HG02610 (cell line): ENCODE measurements at regions not wholly inside any gene's neighbourhood (a gene's known extent, or its start where the extent isn't known, plus 50 kb on each side); places are given as distances from the start of the nearest gene placed in this dataset.
A peak's percentile ranks its signal among the peaks of the same experiment; 100 is the strongest.

Experiments used
- ATAC-seq: cut with Tn5 transposase; IDR thresholded peaks from one replicate; pipeline ENCODE4 v1.9.1; 2021; ENCODE audit warnings: mild to moderate bottlenecking, moderate library complexity; ENCODE audit not compliant: unreplicated experiment

DNA sequence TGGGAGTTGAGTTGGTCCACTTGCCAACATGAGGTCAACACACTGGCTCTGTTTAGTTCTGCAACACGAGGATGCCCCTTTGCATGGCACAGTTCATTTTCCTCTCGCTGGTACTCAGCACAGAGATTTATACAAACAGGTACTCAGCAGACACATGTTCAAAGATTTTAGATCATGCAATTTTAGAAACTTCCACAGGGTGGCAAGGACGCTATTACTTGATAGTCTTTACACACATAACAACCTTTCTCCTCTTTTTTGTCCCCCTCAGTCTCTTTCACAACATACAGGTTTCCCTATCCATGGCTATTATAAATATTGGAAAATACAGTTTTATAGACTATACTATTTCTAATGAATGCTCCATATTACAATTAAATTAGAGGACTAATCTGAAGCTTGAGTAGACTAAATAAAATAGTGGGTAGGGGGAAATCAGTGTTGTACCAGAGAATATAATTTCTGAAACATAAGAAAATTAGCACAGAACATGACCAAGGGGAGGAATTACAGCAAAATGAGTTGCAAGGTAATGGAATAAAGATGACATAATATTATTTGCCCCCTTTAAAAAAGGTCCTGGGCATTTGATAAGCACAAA lies 331.8 kb upstream of the BTBD3 start:
- ATAC-seq = no peak

DNA sequence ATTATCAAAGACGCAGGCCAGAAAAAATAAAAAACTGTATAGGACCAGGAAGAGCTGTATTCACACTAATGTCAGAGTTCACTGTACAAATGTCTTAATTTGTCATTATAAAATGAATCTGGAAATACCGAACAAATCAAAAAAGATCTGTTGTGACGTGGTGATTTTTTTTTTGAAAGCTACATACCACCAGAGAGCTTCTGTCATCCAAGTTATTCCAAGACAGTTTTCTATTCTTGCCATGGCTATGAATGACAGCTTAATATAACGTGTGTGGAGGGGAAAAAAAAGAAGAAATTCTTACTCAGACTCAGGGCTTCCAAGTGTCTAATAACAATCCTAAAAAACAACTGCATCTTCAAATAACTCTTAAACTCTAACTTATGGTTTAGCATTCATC lies 328.8 kb upstream of the BTBD3 start:
- ATAC-seq = no peak

DNA sequence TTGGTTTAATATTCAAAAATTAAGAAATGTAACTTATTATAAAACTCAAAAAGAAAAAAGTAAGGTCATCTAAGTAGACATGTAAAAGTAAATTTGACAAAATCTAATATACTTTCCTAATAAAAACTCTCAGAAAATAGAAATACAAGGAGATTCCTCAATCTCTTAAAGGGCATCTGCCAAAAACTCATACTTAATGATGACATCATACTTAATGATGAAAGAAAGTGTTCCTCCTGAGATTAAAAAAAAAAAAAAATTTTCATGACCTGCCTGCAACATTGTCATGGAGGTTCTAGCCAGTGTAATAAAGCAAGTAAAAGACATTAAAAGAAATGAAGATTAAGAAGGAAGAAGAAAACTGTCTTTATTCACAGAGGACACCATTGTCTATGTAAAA lies 325.7 kb upstream of the BTBD3 start:
- ATAC-seq = no peak

DNA sequence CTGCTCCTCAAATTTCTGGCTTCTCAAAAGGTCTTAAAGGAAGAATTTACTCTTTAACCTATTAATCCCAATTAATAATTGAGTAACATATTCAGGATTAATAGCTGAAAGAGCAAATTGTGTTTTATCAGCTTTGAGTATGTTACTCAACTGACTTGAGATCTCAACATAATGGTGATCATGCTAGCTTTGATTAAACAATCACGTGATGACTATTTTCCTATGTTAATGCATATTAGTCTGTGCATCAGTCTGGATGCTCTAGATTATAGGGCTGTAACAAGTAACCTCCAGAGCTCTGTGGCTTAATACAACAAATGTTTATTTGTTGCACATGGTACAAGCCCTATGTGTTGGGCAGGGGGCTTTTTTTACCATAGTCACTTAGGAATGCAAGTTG lies 313.4 kb upstream of the BTBD3 start:
- no peak for ATAC-seq

DNA sequence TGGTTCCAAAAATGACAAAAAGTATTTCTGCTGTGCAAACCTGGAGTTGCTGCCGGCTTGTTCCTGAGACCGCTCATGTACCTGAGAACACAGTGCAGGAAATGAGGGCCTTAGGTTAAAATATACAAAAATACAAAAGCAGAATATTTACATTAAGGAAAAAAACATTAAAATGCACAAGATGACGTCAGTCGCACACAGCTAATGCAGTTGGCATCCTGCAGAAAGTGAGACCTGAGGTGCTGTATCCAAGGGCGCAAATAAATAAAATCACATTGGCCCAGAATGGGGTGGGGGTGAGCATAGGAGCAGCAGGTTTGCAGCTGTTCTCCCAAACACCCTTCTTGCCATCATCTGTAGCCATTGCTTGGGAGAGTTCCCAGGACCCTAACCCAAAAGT lies 310.6 kb upstream of the BTBD3 start:
- no peak for ATAC-seq

DNA sequence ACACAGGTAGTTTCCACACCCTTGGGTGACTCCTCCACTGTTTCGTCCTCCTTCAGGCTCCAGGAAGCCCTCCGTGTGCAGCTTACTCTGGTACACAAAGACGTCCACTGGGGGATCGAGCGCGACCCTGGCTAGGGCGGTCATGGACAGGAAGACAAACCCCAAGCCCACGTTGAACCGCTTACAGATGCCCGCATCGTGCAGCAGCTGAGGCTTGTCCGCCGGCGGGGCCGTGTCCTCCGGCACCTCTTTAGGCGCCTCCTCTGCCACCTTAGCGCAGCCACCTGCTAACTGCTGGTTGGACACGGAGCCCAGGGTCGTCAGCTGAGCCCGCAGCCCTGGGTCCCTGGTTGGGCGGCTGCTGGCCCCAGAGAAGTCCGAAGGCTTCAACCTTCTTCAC lies 309.0 kb upstream of the BTBD3 start:
- ATAC-seq = no peak

DNA sequence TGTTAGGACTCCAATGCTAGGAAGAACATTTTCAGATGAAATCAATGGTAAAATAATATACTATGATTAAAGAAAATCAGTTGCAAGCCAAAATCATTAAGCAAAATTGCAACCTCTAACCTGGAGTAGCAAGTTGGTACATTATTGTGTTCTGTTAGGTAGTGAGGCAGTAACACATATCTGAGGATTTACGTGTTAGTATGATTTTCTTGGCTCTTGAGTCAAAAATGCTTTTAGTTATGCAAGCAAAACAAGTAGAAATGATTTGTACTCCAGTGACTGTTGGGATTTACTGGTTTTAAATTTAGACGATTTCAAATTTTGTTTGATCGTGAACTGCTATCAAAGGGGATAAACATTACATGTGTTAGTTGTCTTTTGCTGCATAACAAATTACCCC lies 293.0 kb upstream of the BTBD3 start:
- no peak for ATAC-seq

DNA sequence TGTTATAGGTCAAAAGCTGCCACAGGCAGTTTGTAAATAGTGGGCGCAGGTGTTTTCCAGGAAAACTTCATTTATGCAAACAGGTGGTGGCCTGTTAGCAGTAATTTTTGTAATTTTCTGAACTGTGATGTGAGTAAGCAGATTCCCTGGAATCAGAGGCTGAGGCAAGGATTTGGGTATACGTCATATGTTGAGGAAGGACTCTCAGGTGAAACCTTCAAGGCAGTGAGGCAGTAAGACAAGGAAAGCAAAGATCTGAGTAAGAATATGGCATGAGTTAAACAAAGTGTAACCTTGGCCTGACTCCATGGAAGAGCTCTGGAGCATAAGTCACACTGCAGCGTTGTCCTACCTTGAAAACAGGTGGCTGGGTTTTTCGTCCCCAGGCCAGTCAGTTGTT lies 291.1 kb upstream of the BTBD3 start:
- no peak for ATAC-seq

DNA sequence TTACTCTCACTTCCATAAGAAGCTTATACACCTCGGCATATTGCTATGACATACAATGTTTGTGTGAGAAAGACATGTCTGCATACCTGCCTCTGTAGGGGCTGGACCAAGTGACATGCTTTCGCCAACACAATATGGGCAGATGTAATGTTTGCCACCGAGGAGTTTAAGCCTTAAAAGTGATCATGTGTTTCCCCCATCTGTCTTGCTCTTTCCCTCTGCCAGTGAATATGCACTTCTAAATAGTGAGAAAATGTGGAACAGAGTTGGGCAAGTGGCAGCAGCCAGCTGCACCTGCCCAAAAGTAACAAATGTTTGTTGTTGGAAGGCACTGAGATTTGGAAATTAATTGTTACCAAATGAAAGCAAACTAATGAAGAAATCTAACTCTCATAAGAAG lies 274.8 kb upstream of the BTBD3 start:
- ATAC-seq = no peak

DNA sequence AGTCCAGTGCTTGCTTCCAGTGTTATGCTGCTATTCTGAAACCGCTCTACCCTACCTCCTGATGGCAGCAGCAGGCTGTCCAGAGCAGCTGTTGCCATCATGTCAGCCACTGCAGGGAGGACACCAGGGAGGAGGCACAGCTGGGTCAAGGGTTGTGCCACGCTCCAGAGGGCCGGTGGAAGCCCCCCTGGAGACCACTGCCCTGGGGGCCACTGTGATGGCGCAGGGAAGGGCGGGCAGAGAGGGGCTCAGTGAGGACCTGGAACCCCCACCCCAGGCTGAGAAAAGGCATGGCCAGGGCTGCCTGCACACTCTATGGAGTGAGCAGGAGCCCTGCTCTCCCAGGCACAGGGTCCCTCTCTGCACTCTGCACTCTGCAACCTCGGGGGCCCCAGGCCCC lies 271.3 kb upstream of the BTBD3 start:
- ATAC-seq = no peak

DNA sequence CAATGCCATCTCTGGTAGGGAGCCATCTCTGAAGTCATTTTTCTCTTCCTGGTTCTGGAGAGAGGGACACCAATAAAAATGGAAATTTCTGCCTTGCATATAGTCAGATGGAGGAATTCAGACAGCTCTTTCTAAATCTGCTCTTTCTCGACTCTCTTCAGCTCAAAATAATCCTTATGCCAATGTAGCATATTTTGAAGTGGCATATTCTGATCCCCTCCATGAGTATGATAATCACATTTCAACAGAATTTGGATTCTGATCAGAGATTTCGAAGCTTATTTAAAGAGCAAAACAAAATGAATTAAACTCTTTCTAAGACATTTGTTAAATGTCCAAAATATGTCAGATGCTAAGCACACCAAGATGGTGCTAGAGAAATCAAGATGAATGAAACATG lies 267.1 kb upstream of the BTBD3 start:
- ATAC-seq = no peak

DNA sequence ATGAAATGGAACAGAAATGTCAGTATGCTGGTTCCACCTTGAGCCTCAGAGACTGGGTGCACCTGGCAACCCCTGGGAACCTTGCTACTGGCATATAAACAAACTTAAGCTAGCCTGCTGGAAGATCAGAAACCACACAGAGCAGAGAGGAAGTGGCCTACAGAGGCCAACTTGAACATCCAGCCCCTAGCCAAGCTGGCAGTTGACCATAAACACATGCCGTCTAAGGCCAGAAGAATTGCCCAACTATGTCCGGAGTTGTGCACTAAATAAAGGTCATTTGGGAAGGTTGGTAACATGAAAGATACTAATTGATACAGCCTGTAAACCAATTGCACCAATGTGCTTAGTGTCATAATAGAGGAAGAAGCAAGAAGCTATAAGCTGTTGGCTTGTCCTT lies 266.6 kb upstream of the BTBD3 start:
- ATAC-seq = no peak

DNA sequence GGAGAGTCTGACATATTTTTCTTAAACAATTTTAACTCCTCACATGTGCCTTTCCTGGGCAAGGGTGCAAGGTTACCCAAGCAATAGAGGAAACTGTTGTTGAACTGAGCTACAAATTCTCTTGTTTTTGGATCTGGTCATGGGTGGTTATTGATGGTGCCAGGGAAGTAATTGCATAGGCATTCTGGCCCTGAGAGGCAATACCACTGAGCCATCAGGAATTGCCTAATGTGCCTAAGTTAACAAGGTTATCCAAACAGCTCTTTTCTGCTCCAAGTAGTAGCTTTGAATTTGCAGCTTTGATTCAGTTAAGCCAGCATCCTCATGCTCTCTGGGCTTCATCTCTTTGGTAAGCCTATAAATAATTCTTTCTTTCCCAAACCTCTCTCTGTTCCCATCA lies 266.0 kb upstream of the BTBD3 start:
- ATAC-seq = no peak

DNA sequence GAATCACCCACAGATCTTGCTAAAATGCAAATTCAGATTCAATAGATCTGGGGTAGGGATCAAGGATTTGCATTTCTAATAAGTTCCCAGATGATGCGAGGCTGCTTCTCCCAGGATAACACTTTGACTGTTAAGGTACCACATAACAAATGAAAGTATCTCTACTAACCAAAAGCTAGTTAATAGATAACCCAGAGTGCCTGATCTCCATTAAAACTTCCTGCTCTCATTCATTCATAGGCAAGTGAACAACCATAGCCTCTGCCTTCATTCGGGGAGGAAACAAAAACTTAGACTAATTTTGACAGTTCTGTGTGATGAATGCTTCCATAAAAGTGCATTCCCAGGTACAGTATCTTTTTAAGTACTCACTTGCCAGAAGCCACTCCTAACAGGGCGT lies 265.6 kb upstream of the BTBD3 start:
- no peak for ATAC-seq

DNA sequence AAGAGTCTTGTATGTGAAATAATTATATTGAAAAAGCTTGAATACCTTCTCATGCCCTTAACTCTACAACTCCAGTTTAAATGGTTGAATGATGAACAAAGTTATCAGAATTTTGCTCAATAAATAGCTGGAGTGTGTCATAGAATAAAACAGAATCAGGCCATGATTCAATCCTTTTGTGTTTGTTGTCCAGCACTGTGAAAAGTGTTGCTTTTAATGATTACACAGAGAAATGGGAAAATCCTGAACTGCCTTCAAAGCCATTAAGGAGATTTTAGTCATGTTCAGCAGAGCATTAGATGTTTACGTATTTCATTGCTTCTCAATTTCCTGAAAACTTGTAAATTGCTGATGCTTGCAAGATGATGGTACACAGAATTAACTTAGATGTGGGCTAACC lies 262.9 kb upstream of the BTBD3 start:
- no peak for ATAC-seq

DNA sequence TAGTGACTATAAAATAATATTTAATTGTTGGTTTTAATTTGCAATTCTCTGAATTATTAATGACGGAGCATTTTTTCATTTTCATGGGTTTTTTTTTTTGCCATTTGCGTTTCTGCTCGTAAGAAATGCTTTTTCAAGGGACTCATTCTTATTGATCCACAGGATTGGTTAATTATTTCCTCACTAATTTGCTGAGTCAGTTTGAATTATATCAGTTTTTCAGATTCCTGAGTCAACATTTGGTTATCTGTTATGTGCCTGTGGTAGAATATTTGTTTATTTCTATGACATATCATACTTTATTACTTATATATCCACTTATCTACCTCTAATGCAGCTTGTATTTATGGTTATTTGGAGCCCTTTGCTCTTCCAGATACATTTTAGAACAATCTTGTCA lies 257.0 kb upstream of the BTBD3 start:
- ATAC-seq = no peak

DNA sequence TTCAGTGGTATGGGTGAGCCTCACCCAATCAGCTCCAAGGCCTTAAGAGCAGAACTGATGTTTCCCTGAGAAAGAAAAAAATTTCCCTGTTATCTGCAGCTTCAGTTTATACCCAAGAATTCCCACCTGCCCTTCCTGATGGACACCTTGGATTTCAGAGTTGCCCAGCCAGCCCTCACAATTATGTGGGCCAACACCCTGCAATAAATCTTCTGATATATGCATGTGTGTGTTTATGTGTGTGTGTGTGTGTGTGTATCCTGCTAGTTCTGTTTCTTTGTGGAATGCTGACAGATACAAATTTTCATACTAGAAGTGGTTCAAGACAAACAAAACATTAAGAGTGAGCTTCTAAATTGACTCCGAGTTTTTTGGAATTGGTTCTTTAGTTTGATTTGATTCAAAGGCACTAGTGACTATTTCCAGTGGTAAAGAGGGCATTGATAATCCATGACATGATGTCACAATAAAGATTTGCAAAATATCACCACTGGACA lies 246.6 kb upstream of the BTBD3 start:
- no peak for ATAC-seq

DNA sequence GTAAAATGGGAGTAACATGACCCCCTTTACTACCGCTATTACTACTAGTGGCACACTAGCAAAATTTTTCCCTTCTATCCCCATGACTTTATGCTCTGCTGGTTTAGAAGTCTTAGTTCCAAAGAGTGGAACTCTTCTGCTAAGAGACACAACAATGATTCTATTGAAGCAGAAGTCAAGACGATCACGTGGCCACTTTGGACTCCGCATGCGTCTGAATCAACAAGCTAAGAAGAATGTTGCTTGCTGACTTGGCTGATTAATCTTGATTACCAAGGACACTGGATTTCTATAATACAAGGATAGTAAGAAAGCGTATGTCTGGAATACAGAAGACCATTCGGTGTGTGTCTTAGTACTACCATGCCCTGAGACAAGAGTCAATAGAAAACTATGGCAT lies 244.7 kb upstream of the BTBD3 start:
- no peak for ATAC-seq

DNA sequence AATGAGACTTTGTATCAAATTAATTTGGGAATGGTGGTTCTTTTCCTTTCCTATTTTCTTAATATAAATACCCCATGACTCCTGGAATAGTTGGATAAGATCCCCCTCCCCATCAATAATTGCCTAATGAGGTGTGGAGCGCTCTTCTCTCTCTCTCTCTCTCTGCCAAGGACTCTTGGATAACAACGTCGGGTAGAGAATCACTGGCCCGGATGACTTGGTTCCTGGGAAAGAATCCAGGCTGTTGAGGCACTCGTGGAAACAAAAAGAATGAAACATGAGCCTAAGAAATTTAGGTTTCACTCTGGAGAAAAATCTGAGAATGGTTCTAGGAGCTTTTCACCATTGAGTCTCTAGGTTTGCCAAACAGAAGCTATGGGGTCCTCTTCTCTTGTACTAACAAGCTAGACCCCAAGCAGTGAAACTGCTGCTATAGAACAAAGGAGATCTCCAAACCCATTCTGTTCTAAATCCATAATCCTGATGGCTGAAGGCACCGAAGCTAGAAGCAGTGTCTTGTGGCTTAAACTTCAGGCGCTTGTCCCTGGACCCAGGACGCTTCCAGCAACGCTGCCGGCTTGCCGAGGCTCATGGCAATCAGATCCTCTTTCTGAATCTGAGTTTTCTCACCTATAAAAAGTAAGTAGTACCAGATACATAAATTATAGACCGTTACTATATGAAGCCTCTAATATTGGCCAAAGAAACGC lies 241.6 kb upstream of the BTBD3 start:
- ATAC-seq = no peak

DNA sequence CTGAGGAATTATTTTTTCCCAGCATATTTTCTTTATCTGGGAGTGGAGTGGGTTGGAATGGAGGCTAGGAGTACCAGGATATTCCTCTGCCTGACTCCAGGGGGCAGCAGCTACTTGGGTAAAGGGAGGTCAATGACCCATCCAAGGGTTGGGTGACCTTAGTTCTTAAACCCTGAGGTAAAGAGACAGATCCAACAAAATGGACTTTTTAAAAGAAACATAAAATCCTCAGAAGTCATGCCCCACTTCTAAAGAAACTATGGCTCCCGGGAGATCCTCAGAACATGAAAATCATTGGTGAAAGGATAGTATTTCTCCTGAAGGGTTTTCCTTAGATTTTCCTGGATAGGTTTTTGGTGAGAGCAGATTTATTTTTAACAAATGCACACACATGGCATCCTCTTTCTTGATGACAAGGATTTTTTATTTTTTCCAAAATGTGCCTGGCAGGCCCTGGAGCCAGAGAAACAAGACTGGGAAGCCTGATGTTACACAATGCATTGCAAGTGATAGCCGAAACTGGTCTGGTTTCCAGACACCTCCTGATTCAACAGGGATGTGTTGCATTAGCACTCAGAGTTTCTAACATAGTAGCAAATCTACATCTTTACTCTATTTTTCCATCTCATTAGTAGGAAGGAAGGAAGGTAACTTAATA lies 240.9 kb upstream of the BTBD3 start:
- peak; percentile 64 for ATAC-seq

DNA sequence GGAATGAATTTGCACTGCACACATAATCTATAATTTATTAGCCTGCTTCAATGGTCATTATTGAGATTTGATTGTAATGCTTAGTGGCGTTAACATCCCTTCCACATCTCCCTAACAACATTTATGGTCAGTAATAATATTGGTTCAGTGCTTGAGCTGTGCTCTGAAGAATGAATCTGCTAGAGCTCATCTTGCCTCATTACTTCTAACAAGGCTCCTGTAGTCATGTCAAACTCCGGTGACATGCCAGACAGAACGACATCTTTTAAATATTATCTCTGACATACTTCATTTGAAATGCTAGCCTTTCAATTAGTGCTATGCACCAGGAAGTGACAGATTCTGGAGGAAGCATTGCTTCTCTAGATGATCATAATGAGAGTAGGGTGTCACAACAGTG lies 240.3 kb upstream of the BTBD3 start:
- ATAC-seq = no peak

DNA sequence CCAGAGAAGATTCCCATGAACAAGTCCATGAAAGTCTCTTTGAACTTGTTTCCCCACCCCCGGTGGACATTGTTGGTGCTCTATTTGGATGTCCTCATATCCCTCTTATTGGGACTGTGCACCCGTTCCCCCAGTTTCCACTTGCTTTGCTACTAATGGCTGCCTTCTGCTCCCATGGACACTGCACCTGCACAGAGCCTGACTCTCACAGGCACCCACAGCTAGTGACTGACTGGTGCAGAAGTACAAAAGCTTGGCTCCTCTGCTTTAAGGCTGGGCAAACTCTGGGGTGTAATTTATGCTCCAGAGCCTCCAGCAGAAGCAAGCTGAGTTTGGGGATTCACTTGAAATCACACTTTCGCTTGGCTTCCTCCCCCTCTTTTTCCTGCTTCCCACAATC lies 239.9 kb upstream of the BTBD3 start:
- ATAC-seq = no peak
